Progenitor cell of endocrine pancreas (in vitro differentiated cells): ENCODE measurements at regions not wholly inside any gene's neighbourhood (a gene's known extent, or its start where the extent isn't known, plus 50 kb on each side); places are given as distances from the start of the nearest gene placed in this dataset.

Experiments
- DNase-seq: peaks from one replicate; pipeline ENCODE4 v3.0.0; 2021; ENCODE audit warnings: low spot score; ENCODE audit not compliant: unreplicated experiment
- H3K27ac Mint-ChIP-seq: 2 replicates; pipeline ENCODE4 v1.8.0; 2021; ENCODE audit warnings: mild to moderate bottlenecking, moderate library complexity, mixed read lengths
- H3K27me3 Mint-ChIP-seq: 2 replicates; pipeline ENCODE4 v1.8.0; 2021; ENCODE audit warnings: mixed read lengths
- H3K36me3 Mint-ChIP-seq: 2 replicates; pipeline ENCODE4 v1.8.0; 2022; ENCODE audit warnings: mixed read lengths; ENCODE audit not compliant: insufficient read depth
- H3K4me1 Mint-ChIP-seq: 2 replicates; pipeline ENCODE4 v1.8.0; 2021; ENCODE audit warnings: low read depth, mixed read lengths
- H3K4me3 Mint-ChIP-seq: 2 replicates; pipeline ENCODE4 v1.8.0; 2021; ENCODE audit warnings: low read depth, mild to moderate bottlenecking, moderate library complexity, mixed read lengths
- H3K9me3 Mint-ChIP-seq: 2 replicates; pipeline ENCODE4 v1.8.0; 2021; ENCODE audit warnings: low read depth, mixed read lengths
- TF ChIP-seq, protein P1 (sequence below): fragments of 200-600 bp; sonication (generic); IDR thresholded peaks from one replicate; pipeline ENCODE4 v1.5.0; 2021; ENCODE audit warnings: antibody characterized with exemption, mild to moderate bottlenecking; ENCODE audit not compliant: unreplicated experiment

DNA sequence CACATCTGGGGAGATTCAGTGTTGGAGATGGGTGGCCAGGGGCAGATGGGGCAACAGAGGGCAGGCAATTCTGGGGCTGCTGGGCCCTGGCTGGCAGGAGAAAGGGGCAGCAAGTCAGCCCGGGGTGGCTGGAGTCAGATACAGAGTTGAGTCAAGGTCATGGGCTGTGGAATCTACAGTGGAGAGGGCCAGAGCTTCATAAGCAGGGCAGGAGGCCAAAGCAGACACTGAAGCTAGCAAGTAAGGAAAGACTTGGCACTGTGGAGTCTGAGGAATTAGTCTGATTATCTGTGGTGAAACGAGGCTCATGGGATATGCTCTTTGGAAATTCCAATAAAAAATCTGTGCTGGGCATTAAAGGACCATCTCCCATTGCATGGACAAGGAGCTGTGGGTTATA, 95.5 kb downstream of the TMX1 start:
- peaks cover 12% of the 10 kb centered on the region for H3K9me3 Mint-ChIP-seq
- no peak overlapping the region for H3K27ac Mint-ChIP-seq
- no peaks in the 10 kb centered on the region for H3K27me3 Mint-ChIP-seq
- TF ChIP-seq, protein P1, sequence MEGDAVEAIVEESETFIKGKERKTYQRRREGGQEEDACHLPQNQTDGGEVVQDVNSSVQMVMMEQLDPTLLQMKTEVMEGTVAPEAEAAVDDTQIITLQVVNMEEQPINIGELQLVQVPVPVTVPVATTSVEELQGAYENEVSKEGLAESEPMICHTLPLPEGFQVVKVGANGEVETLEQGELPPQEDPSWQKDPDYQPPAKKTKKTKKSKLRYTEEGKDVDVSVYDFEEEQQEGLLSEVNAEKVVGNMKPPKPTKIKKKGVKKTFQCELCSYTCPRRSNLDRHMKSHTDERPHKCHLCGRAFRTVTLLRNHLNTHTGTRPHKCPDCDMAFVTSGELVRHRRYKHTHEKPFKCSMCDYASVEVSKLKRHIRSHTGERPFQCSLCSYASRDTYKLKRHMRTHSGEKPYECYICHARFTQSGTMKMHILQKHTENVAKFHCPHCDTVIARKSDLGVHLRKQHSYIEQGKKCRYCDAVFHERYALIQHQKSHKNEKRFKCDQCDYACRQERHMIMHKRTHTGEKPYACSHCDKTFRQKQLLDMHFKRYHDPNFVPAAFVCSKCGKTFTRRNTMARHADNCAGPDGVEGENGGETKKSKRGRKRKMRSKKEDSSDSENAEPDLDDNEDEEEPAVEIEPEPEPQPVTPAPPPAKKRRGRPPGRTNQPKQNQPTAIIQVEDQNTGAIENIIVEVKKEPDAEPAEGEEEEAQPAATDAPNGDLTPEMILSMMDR = no peak
- H3K4me3 Mint-ChIP-seq = no peak overlapping the region
- DNase-seq = no peak
- peaks cover under 1% of the 10 kb centered on the region for H3K4me1 Mint-ChIP-seq
- H3K36me3 Mint-ChIP-seq = no peaks in the 10 kb centered on the region

DNA sequence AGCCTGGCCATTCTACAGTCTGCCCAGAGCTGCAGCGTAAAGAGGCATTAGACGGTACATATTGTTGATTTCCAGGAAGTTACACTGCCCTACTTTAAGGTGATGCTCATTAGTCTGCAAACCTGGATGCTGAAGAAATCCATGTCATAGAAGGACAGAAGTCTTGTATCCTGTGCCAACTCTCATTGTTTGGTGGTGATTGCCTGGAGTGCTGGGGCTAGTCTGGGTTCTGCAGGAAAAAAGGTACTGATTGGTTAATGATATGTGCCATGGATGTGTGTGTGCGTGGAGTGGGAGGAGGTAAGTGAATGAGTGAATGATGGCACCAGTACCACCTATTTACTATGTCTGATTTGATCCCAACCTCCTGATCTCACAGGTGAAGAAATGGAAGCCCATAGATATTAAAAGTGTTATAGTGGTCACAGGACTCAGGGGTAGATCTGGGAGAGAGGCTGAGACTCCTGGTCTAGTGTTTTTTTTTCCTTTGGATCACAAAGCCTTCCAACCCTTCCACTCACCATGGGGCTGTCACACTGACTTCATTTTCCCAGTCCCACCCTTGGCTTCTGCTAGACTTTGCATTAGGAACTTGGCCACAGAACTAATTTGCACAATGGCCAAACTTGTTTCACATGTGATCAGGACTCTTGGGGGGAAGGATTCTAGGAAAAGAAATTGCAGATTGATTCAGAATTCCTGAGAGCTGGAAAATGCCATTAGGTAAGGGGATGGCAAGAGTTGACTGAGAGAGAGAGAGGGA, 96.1 kb downstream of the TMX1 start:
- peaks cover 15% of the 10 kb centered on the region for H3K9me3 Mint-ChIP-seq
- no peaks in the 10 kb centered on the region for H3K36me3 Mint-ChIP-seq
- H3K27ac Mint-ChIP-seq = no peak overlapping the region
- TF ChIP-seq, protein P1 = no peak
- H3K27me3 Mint-ChIP-seq = no peaks in the 10 kb centered on the region
- H3K4me3 Mint-ChIP-seq = no peak overlapping the region
- no peaks in the 10 kb centered on the region for H3K4me1 Mint-ChIP-seq
- no peak for DNase-seq

DNA sequence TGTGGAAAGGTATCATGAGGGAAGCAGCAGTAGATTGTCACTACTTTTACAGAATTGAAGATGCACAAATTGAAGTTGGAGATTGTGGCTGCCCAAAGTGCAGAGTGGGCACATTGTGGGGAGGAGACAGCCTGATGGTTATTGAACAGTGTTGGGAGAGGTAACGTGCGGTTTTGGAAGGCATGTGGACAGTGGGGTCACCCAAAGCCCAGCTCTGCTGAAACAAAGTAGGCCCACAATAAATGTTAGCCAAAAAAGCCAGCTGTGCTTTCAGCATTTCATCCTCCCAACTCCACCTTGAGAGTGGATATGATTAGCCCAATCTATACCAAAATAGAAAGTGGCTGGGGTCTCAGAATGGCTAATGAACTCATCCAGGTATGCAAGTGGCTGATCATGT, 96.7 kb downstream of the TMX1 start:
- TF ChIP-seq, protein P1 = no peak
- no peaks in the 10 kb centered on the region for H3K4me1 Mint-ChIP-seq
- DNase-seq = no peak
- H3K36me3 Mint-ChIP-seq = no peaks in the 10 kb centered on the region
- H3K27ac Mint-ChIP-seq = no peak overlapping the region
- H3K9me3 Mint-ChIP-seq = peaks cover 19% of the 10 kb centered on the region
- H3K27me3 Mint-ChIP-seq = no peaks in the 10 kb centered on the region
- H3K4me3 Mint-ChIP-seq = no peak overlapping the region

DNA sequence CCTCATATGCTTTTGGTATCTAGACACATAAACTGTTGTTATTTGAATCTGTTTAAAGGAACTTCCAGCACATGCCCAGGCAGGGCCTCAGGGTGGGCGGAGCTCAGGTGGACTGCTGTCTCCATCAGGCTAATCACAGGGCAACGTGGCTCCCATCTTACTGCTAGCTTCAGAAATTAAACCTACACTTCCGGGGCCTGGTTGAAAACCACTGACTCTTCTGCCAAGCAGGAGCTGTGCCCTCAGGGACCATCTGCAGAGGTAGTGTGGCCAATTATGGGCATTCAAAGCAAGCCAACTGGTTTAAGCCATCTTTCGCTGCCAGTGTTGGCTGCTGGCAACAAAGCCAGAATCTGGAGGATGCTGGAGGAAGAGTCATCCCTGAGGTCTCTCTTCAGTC, 97.5 kb downstream of the TMX1 start:
- no peaks in the 10 kb centered on the region for H3K27me3 Mint-ChIP-seq
- DNase-seq = no peak
- no peaks in the 10 kb centered on the region for H3K4me1 Mint-ChIP-seq
- H3K9me3 Mint-ChIP-seq = peaks cover 19% of the 10 kb centered on the region
- TF ChIP-seq, protein P1 = no peak
- H3K27ac Mint-ChIP-seq = no peak overlapping the region
- H3K4me3 Mint-ChIP-seq = no peak overlapping the region
- no peaks in the 10 kb centered on the region for H3K36me3 Mint-ChIP-seq

DNA sequence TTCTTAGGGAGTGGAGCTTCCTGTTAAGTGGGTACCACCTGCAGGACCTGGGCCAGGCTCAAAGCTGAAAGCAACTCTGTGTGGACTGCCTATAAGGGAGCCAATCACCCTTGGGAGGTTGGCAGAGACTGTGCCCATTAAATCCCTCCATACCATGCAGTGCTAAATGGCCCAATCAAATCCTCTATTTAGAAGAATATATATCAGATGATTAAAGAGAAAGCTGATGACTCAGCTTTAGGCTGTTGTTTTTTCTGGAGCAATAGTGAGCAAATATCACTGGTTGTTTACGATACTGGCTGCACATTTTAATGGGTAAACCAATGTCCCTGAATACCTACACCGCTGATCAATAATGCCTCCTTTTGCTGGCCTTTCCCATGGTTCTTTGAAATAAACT, 101.3 kb downstream of the TMX1 start:
- DNase-seq = no peak
- Mint-ChIP-seq H3K4me3 (no peak overlapping the region), H3K36me3 (peaks cover 3% of the 10 kb centered on the region), H3K27me3 (no peaks in the 10 kb centered on the region), H3K27ac (no peak overlapping the region), H3K4me1 (no peaks in the 10 kb centered on the region), H3K9me3 (peaks cover 24% of the 10 kb centered on the region)
- TF ChIP-seq, protein P1 = no peak
